ENCODE measurements at regions not wholly inside any gene's neighbourhood (a gene's known extent, or its start where the extent isn't known, plus 50 kb on each side); places are given as distances from the start of the nearest gene placed in this dataset.
A peak's percentile ranks its signal among the peaks of the same experiment; 100 is the strongest.

DNA sequence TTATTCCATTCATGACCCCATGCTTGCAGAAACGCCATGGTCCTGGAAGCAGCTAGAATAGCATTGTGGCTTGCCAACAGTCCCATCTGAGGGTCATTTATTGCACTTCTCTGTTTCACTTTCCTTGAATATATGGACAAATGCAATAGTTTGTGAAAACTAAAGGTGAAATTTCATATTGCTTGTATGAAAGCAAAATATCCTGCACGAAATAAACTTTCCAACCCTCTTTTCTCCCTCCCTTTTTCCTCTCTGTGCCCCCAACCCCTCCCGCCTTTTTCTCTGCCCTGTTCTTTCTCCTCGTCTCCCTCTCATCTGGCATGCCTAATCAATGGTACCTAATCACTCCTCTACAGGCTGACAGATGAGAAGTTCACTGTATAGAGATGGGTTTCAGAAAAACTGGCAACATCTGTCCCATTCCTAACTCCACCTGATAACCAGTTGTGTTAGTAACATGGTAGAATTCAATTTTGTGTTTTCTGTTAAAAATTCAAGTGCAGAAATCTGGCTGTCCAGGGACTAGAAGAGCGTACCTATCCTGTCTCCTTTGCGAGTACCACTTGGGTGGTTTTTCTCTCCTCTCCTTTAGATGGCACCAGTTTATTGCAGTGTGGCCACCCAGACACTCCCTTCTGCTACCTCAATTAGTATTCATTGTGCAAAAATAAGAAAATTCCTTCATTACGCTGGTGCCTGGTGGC is 198.6 kb downstream of the FOXA2 start:
- H3K4me3 ChIP-seq (ENCODE audit: low read depth, low read length): no peak overlapping the region
- TF ChIP-seq, protein P1, sequence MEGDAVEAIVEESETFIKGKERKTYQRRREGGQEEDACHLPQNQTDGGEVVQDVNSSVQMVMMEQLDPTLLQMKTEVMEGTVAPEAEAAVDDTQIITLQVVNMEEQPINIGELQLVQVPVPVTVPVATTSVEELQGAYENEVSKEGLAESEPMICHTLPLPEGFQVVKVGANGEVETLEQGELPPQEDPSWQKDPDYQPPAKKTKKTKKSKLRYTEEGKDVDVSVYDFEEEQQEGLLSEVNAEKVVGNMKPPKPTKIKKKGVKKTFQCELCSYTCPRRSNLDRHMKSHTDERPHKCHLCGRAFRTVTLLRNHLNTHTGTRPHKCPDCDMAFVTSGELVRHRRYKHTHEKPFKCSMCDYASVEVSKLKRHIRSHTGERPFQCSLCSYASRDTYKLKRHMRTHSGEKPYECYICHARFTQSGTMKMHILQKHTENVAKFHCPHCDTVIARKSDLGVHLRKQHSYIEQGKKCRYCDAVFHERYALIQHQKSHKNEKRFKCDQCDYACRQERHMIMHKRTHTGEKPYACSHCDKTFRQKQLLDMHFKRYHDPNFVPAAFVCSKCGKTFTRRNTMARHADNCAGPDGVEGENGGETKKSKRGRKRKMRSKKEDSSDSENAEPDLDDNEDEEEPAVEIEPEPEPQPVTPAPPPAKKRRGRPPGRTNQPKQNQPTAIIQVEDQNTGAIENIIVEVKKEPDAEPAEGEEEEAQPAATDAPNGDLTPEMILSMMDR (IDR thresholded peaks at IDR 0.05; ENCODE audit: insufficient read depth, low read length): peak; percentile 48
- peak; percentile 54 for DNase-seq (ENCODE audit: low read depth)

DNA sequence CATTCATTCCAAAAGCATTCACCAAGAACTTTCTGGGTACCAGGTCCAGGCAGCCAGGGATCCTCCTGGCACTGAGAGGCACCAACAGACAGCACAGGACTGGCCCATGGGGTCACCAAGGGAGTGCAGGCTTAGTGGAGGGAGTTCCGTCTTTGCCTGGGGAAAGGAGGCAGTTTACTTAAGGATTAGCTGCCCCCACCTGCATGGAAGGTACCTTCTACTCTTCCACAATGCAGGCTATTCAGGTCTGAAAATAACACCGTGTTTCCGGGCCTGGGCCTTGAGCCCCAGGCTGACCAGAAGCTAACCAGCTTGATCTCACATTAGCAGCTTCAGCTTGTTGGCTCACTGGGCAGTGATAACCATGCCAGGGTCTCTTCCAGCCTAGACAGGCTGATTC is 199.4 kb downstream of the FOXA2 start:
- no peak overlapping the region for H3K4me3 ChIP-seq (ENCODE audit: low read depth, low read length)
- no peak for DNase-seq (ENCODE audit: low read depth)
- TF ChIP-seq, protein P1 (IDR thresholded peaks at IDR 0.05; ENCODE audit: insufficient read depth, low read length): no peak

DNA sequence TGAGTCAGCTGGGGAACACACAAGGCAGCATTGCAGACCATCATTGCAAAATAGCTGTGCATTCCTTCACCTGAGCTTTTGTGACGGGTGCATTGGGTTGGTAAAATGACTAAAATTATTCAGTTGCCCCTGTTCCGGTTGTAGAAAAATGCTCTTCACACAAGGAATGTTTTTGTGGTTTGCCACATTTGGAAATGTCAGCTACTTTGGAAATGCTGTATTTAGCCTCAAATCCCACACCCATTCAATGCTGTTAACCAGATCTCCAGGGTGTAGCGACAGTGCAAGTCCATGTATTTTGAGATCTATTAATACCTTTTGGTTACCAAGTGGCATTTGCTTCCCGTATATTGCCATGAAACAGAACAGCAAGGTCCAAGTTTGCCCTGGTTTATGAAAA is 201.2 kb downstream of the FOXA2 start:
- TF ChIP-seq, protein P1 (IDR thresholded peaks at IDR 0.05; ENCODE audit: insufficient read depth, low read length): no peak
- DNase-seq (ENCODE audit: low read depth): no peak
- no peak overlapping the region for H3K4me3 ChIP-seq (ENCODE audit: low read depth, low read length)

DNA sequence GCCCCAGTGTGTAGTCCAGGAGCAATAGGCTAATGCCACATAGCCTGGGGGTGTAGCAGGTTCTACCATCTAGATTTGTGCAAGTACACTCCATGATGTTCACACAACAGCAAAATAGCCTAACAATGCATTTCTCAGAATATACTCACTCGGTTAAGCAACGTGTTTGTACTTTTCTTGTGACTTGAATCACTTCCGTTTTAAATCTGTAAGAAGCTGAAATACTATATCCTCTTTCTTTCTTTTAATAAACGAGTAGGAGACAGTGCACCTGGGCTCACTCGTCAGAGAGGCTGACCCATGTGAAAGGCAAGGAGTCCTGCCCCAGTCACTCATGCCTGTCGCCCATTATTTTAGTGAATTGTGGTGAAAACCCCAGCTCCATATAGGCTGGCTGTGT is 201.6 kb downstream of the FOXA2 start:
- TF ChIP-seq, protein P1 (IDR thresholded peaks at IDR 0.05; ENCODE audit: insufficient read depth, low read length): no peak
- H3K4me3 ChIP-seq (ENCODE audit: low read depth, low read length): no peak overlapping the region
- DNase-seq (ENCODE audit: low read depth): no peak

DNA sequence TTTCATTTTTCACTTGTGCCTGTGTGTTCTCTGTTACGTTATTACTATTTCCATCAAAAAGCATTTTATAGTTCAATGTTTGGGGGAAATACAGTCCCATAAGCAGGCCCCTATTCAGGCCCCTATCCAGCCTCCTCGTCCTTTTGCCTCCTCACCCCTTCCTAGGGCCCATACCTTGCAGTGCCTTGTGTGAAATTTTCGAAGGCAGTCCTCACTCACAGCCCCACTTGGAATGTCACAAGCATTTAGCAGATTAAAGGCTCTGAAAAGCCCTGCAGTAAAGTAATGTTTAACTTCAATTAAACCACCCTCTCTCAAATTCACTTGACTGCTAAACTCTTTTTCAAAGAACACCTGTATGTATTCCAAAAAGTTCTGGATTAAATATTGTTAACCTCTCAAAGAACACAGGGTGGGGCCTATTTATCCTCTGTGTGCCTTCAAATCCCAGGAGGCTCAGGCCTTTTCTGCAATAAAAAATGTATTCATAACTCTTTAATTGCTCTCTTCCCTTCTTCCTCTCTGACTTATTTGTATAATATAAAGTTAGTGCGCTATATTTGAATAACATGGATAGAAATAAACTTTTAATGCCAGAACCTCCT is 202.5 kb downstream of the FOXA2 start:
- DNase-seq (ENCODE audit: low read depth): no peak
- TF ChIP-seq, protein P1 (IDR thresholded peaks at IDR 0.05; ENCODE audit: insufficient read depth, low read length): no peak
- no peak overlapping the region for H3K4me3 ChIP-seq (ENCODE audit: low read depth, low read length)

DNA sequence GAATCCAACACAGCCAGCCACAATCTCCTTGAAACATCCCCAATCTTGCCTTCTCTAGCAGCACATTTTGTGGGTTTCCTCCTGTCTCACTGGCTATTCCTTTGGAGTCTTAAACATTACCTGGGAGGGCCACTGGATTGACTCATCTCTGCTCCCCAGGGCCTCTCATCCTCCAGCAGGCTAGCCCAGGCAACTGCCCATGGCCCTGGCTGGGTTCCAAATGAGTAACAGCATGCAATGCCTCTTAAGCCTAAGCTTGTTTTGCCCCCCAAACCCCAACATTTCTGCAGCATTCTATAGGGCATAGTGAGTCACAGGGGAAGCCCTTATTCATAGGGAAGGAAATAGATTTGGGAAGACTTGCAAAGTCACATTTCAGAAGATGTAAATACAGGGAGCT is 204.9 kb downstream of the FOXA2 start:
- peak; percentile 46 for DNase-seq (ENCODE audit: low read depth)
- no peak overlapping the region for H3K4me3 ChIP-seq (ENCODE audit: low read depth, low read length)
- TF ChIP-seq, protein P1 (IDR thresholded peaks at IDR 0.05; ENCODE audit: insufficient read depth, low read length): no peak

Measured in fibroblast of the aortic adventitia (primary cell).